HG03457 (cell line): ENCODE measurements at regions not wholly inside any gene's neighbourhood (a gene's known extent, or its start where the extent isn't known, plus 50 kb on each side); places are given as distances from the start of the nearest gene placed in this dataset.
"Not testable (repeated sequence)": the region's sequence is repeated elsewhere in the genome, so short reads cannot be mapped to it uniquely, and the experiment has no call there.

Experiments
- ATAC-seq: cut with Tn5 transposase; IDR thresholded peaks from one replicate; pipeline ENCODE4 v1.9.1; 2021; ENCODE audit warnings: moderate number of reproducible peaks; ENCODE audit not compliant: unreplicated experiment

DNA sequence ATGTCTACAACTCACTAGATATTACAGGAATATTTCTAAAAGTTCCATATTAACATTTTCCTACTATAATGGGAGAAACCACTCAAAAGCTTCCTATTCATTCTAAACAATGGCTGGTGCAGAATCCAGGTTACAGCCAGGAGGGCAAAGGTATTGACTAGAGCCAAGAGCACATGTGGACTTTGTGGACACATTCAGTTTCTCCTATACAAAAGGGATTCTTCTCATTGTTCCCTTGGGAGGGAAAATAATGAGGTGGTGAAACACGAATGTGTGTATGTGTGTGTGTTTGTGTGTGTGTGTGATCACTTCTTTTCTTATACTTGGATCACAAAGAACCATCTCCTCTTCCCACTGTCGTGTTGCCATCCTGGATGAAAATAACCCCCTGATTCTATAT is 1000.0 kb downstream of the ADGRL2 start:
- ATAC-seq: no peak

GRCh38 chr1:82799261-82799660 is 998.5 kb downstream of the ADGRL2 start:
- no peak for ATAC-seq

DNA sequence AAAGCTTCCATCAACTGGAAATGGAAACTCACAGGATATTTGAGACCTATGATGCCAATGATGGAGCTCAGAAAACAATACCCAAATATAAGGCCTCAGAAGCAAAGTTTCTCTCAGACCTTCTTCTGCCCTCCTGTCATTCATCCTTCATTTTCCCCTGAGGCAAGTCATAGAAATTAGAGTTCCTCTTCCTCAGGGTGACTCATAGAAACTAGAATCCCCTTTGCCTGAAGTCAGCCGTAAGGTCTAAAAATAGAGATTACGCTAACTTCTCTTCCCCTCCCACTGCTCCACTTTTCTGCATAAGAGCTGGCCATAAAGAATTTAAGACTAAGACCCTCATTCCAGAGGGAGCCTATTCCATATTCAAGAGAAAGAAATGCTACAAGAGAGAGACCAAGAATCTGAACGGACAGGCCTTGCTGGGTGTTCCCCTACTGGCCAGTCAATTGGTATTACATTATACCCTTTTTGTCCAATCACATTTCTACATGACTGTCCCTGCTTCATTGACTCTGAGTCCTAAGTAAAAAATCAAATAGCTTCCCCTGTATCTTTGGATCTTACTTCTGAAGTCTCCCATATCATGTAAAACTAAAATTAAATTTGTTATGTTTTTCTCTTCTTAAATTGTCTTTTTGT is 994.9 kb downstream of the ADGRL2 start:
- ATAC-seq: no peak

- ATAC-seq: no peak
Observed at GRCh38 chr1:82792151-82792550, 991.4 kb downstream of the ADGRL2 start.

DNA sequence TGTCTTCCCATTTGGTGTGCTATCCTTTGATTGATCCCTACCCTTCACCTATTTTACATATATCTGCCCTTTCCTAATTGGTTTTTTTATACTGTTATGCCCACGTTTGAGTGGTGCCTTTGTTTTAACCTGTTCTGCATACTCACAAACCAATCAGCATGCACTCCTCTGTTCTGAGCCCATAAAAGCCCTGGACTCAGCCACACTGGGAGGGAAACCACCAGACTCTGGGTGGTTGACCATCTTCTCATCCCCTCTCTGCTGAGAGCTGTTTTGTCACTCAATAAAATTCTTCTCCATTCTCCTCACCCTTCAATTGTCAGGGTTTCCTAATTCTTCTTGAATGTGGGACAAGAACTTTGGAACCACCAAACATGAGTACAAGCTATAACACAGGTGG is 989.8 kb downstream of the ADGRL2 start:
- ATAC-seq: no peak

- no peak for ATAC-seq
Observed at GRCh38 chr1:82788660-82789059, 987.9 kb downstream of the ADGRL2 start.

DNA sequence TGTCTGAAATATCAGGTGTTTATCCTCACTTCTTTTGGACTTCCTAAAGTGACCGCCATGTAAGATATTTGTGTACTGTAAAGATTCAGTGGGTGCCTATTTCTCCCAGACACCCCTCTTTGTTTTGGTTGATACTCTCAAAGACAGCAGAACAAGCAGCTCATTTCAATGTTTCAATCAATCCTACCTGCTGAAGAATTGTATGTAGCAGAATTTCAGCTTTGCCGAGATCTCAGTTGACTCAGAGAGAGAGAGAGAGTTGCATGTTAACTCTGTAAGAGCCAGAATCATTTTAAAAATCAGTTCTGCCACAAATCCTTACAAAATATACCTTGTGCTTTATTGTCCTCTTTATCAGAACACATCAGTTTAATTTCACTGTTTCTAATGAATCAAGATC is 987.3 kb downstream of the ADGRL2 start:
- no peak for ATAC-seq

DNA sequence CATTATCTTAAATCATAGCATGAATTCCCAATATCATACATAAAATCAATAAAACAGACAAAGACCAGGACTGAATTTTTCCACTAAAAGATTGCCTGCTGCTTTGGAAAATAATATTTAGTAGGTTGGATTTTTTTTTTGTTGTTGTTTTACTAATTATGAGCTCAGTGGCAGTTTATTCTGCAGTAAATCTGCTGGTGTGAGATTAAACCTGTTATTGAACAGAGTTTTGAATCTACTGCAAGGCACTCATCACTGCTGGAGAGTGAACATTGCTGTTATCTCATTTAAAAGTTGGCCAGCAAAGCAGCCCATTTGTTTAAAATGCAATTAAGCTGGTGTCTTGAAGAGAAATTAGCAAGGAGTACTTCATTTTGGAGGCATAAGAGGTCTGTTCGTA is 986.1 kb downstream of the ADGRL2 start:
- ATAC-seq: no peak

DNA sequence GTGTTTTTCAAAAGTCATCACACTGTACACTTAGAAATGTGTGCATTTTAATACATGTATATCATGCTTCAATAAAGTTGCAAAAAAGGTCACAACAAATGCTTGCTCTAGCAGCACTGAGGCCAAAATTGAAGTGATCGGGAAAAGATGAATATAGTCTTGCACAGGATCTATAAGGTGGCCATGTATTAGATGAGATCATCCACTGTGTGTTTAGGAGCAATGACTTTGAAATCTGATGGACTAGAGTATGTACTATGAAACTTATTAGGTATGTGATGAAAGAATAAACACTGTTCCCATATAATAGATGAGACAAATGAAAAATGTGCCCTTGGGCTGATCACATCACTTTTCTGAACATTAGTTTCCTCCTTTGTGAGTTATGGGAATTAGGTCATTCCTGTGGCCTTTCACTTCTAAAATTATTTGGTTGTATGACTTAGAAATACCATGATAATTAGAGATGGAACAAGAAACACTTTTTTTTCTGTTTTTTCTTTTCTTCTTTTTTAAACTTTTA is 984.6 kb downstream of the ADGRL2 start:
- no peak for ATAC-seq

DNA sequence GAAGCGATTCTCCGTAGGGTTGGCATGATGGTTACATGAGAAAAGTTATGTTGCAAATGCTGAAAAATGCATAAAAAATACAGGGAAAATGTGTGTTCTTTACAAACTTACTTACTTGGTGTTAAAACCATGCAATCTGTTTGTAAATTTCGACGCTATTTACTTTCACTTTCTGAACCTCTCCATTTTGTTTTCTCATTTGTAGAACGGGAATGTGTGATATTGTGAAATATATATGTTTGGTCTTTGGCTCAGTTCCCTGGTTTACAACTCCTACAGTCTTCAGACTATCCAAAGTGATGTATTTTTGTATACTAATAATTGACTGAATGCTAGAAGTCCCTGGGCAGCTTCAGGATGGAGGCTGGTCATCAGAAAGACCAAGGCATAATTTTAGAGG is 982.3 kb downstream of the ADGRL2 start:
- no peak for ATAC-seq

GRCh38 chr1:82782599-82782998 is 981.9 kb downstream of the ADGRL2 start:
- no peak for ATAC-seq

DNA sequence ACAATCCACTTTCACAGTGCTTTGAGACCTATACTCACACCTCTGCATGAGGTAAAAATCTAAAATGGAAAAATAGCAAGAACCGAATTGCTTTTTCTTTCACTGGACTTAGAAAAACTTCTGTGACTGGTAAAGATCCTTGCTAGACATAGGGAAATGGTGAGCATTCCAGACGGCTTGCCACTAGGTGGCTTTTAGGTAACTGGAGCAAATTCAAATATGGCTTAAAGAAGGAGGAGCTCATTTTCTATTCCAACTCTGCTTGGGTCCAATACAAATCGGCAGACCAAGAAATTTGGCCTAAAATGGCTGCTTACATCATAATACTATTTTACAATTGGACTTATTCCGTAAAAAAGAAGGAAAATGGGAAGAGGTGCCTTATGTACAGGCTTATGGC is 977.9 kb downstream of the ADGRL2 start:
- no peak for ATAC-seq

DNA sequence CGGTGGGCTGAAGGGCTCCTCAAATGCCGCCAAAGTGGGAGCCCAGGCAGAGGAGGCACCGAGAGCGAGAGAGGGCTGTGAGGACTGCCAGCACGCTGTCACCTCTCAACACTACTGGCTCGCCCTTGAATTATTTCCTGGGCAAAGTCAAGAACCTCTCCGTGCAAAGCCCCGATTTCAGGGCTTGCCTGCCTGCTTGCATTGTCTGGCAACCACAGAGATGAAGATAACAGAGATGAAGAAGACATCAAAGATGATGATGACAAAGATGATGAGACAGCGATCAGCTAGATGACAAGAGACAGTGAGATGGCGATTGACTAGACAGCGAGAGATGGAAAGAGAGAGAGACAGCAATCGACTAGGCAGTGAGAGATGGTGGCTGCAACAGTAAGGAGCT is 976.5 kb downstream of the ADGRL2 start:
- ATAC-seq: no peak

DNA sequence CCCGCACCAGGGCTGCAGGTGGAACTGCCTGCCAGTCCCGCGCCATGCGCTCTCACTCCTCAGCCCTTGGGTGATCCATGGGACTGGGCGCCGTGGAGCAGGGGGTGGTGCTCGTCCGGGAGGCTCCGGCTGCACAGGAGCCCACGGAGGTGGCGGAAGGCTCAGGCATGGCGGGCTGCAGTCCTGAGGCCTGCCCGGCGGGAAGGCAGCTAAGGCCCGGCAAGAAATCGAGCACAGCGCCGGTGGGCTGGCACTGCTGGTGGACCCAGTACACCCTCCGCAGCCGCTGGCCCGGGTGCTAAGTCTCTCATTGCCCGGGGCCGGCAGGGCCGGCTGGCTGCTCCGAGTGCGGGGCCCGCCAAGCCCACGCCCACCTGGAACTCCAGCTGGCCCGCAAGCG is 976.0 kb downstream of the ADGRL2 start:
- not testable (repeated sequence) for ATAC-seq

- no peak for ATAC-seq
Observed at GRCh38 chr1:82775406-82776000, 974.8 kb downstream of the ADGRL2 start.

GRCh38 chr1:82762829-82763532 is 962.2 kb downstream of the ADGRL2 start:
- ATAC-seq: peak; percentile 87

- no peak for ATAC-seq
Observed at GRCh38 chr1:82759035-82759434, 958.3 kb downstream of the ADGRL2 start.

GRCh38 chr1:82755671-82756070 is 954.9 kb downstream of the ADGRL2 start:
- no peak for ATAC-seq

- ATAC-seq: no peak
Observed at GRCh38 chr1:82755191-82755590, 954.5 kb downstream of the ADGRL2 start.

- ATAC-seq: no peak
Observed at GRCh38 chr1:82752046-82752445, 951.3 kb downstream of the ADGRL2 start.

- ATAC-seq: no peak
Observed at GRCh38 chr1:82733645-82734044, 932.9 kb downstream of the ADGRL2 start.

GRCh38 chr1:82731216-82731615 is 930.5 kb downstream of the ADGRL2 start:
- ATAC-seq: no peak
